ENCODE measurements at regions not wholly inside any gene's neighbourhood (a gene's known extent, or its start where the extent isn't known, plus 50 kb on each side); places are given as distances from the start of the nearest gene placed in this dataset.

DNA sequence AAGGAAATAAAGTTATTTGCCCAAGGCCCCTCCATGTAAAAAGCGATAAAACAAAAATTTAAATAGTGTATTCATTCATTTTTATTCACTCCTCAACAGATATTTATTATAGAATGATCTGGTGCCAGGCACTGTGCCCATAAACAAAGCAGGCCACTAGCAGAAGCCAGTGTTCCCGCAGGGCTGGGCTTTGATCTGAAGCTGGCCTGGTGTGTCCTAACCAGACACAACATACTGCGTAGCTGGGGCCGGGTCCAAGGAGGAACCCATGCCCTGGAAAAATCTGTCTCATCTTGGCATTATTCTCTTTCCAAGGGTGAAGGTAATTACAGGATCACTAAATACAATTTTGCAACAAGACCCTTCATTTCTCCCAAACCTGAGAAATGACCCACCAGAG is 537.4 kb upstream of the CDH5 start:
- Histone ChIP-seq H3K56ac (replicated peaks; ENCODE audit: insufficient read length, low read depth, low read length) (no peak overlapping the region), H3K18ac (ENCODE audit: extremely low read depth, low read length) (no peak overlapping the region), H2BK5ac (ENCODE audit: low read depth, low read length) (no peak overlapping the region), H2AFZ (ENCODE audit: low read length) (no peak overlapping the region), H4K20me1 (replicated peaks in 1 of 2; ENCODE audit: control insufficient read depth in 1 of 2, insufficient read depth in 2 of 2, low read length in 2 of 2) (no peaks in the 10 kb centered on the region), H3K79me2 (ENCODE audit: control insufficient read depth in 1 of 2, insufficient read depth in 2 of 2, low read length in 2 of 2) (no peaks in the 10 kb centered on the region), H2BK15ac (ENCODE audit: low read length) (no peak overlapping the region), H3K4me1 (replicated peaks in 1 of 4; ENCODE audit: control insufficient read depth in 3 of 4, insufficient read depth in 4 of 4, low read length in 3 of 4) (peaks cover 0 to 8% (median under 1%) of the 10 kb centered on the region in 4 experiments; a peak in 1 of 7 replicates), H3K4ac (replicated peaks; ENCODE audit: insufficient read length, low read depth, low read length) (no peak overlapping the region), H3K4me2 (ENCODE audit: insufficient read depth in 1 of 2, low read depth in 2 of 2, low read length in 2 of 2) (no peak overlapping the region), H3K36me3 (ENCODE audit: control insufficient read depth in 2 of 4, insufficient read depth in 4 of 4, low read length in 3 of 4) (no peaks in the 10 kb centered on the region), H3K9me3 (ENCODE audit: insufficient read depth in 2 of 2, low read depth in 1 of 2, low read length in 1 of 2) (no peaks in the 10 kb centered on the region), H2AK5ac (ENCODE audit: low read depth, low read length) (no peak overlapping the region), H3K23ac (ENCODE audit: insufficient read length) (no peak overlapping the region), H3K79me1 (ENCODE audit: low read depth, low read length) (no peaks in the 10 kb centered on the region), H2BK12ac (ENCODE audit: low read depth, low read length) (no peak overlapping the region), H3K23me2 (ENCODE audit: low read depth, low read length) (no peaks in the 10 kb centered on the region), H3K9ac (replicated peaks in 1 of 4; ENCODE audit: extremely low read depth in 1 of 4, low read depth in 3 of 4, low read length in 3 of 4) (no peak overlapping the region), H4K5ac (ENCODE audit: insufficient read length, low read depth, low read length) (no peak overlapping the region), H2BK120ac (replicated peaks; ENCODE audit: low read depth, low read length) (no peak overlapping the region), H4K8ac (ENCODE audit: extremely low read depth, insufficient read depth, low read length) (no peak overlapping the region), H3K14ac (ENCODE audit: insufficient read length) (no peak overlapping the region), H2BK20ac (ENCODE audit: low read length) (no peak overlapping the region), H4K91ac (replicated peaks; ENCODE audit: insufficient read length, low read length) (no peak overlapping the region), H3K27me3 (replicated peaks in 1 of 4; ENCODE audit: control insufficient read depth in 3 of 4, extremely low read depth in 1 of 4, insufficient read depth in 3 of 4, low read length in 3 of 4) (no peaks in the 10 kb centered on the region), H3K4me3 (ENCODE audit: extremely low read depth in 1 of 4, insufficient read depth in 2 of 4, low read depth in 3 of 4, low read length in 4 of 4) (no peak overlapping the region), H3K27ac (ENCODE audit: low read depth, low read length) (no peak overlapping the region)
- DNase-seq (ENCODE audit: low read depth in 1 of 2, low spot score in 2 of 2), result no peak
- WGBS, 2 experiments (ENCODE audit: extremely low coverage in 1 of 2, insufficient coverage in 1 of 2, insufficient read length in 1 of 2, insufficient replicate concordance in 2 of 2, low coverage in 1 of 2, low lambda C conversion rate in 2 of 2, missing lambda C conversion rate in 1 of 2), result 95% methylated on average over 4 of the region's 4 CpGs; no CpG with 5 or more reads in 1 of the 2 experiments
- POLR2A ChIA-PET (ENCODE audit: partially characterized antibody), result no interaction called here
- CTCF ChIA-PET (ENCODE audit: partially characterized antibody), result no interaction called here
- TF ChIP-seq SUZ12 (IDR thresholded peaks at IDR 0.05; ENCODE audit: low read length), result no peak
- no peak for TF ChIP-seq TBP (IDR thresholded peaks at IDR 0.05; ENCODE audit: low read depth, low read length)
- TF ChIP-seq CTCF (IDR thresholded peaks at IDR 0.05; ENCODE audit: control extremely low read depth in 1 of 3, insufficient read depth in 1 of 3, low read depth in 1 of 3, low read length in 3 of 3), result no peak
- no peak for FAIRE-seq

Data from H1 (cell line).